ENCODE measurements at regions not wholly inside any gene's neighbourhood (a gene's known extent, or its start where the extent isn't known, plus 50 kb on each side); places are given as distances from the start of the nearest gene placed in this dataset.

- Histone ChIP-seq H3K9me3 (ENCODE audit: low read length) (no peaks in the 10 kb centered on the region), H3K27ac (ENCODE audit: low read length) (no peak overlapping the region), H3K27me3 (ENCODE audit: low read length) (no peaks in the 10 kb centered on the region), H3K9ac (ENCODE audit: low read length) (no peak overlapping the region), H2AFZ (ENCODE audit: low read length) (no peak overlapping the region), H3K9me2 (replicated peaks; ENCODE audit: low read length) (no peaks in the 10 kb centered on the region), H3K4me1 (ENCODE audit: insufficient read depth, low read length) (no peaks in the 10 kb centered on the region), H4K20me1 (ENCODE audit: low read length) (no peaks in the 10 kb centered on the region), H3K79me2 (ENCODE audit: low read length) (no peaks in the 10 kb centered on the region), H3K4me2 (ENCODE audit: low read length) (no peak overlapping the region), H3F3A (ENCODE audit: low read length, unreplicated experiment) (no peaks in the 10 kb centered on the region), H3K36me3 (ENCODE audit: low read depth, low read length) (no peaks in the 10 kb centered on the region), H3K4me3 (ENCODE audit: low read length) (no peak overlapping the region)
- BruUV-seq (replicated peaks), result no TSS peak
- ATAC-seq, result no peak
- no peak for DNase-seq
- TF ChIP-seq EZH2 (IDR thresholded peaks at IDR 0.05; ENCODE audit: low read length, unreplicated experiment), result no peak
- no peak for TF ChIP-seq CTCF (conservative IDR thresholded peaks at IDR 0.05; ENCODE audit: low read depth, low read length)
- no peak for TF ChIP-seq EZH2phosphoT487 (IDR thresholded peaks at IDR 0.05; ENCODE audit: borderline replicate concordance, low read length)
- intact Hi-C loops (cut with micrococcal nuclease), result no loop called here
- ChIA-PET CTCF (no interaction called here), POLR2A (ENCODE audit: unreplicated experiment) (no interaction called here)
Observed at GRCh38 chr18:51980101-51980500, 359.9 kb upstream of the DCC start.

GRCh38 chr18:51988277-51988676 is 351.7 kb upstream of the DCC start:
- Histone ChIP-seq H4K20me1 (ENCODE audit: low read length) (no peaks in the 10 kb centered on the region), H3K9me2 (replicated peaks; ENCODE audit: low read length) (no peaks in the 10 kb centered on the region), H3K27me3 (ENCODE audit: low read length) (no peaks in the 10 kb centered on the region), H3K4me1 (ENCODE audit: insufficient read depth, low read length) (no peaks in the 10 kb centered on the region), H3K9ac (ENCODE audit: low read length) (no peak overlapping the region), H3K4me2 (ENCODE audit: low read length) (no peak overlapping the region), H3F3A (ENCODE audit: low read length, unreplicated experiment) (no peaks in the 10 kb centered on the region), H3K9me3 (ENCODE audit: low read length) (no peaks in the 10 kb centered on the region), H2AFZ (ENCODE audit: low read length) (no peak overlapping the region), H3K79me2 (ENCODE audit: low read length) (no peaks in the 10 kb centered on the region), H3K36me3 (ENCODE audit: low read depth, low read length) (no peaks in the 10 kb centered on the region), H3K4me3 (ENCODE audit: low read length) (no peak overlapping the region), H3K27ac (ENCODE audit: low read length) (no peak overlapping the region)
- intact Hi-C loops (cut with micrococcal nuclease), result no loop called here
- BruUV-seq (replicated peaks), result no TSS peak
- POLR2A ChIA-PET (ENCODE audit: unreplicated experiment), result no interaction called here
- DNase-seq (no peak), ATAC-seq (no peak)
- no peak for TF ChIP-seq CTCF (conservative IDR thresholded peaks at IDR 0.05; ENCODE audit: low read depth, low read length)
- no peak for TF ChIP-seq EZH2 (IDR thresholded peaks at IDR 0.05; ENCODE audit: low read length, unreplicated experiment)
- TF ChIP-seq EZH2phosphoT487 (IDR thresholded peaks at IDR 0.05; ENCODE audit: borderline replicate concordance, low read length), result no peak
- CTCF ChIA-PET, result no interaction called here

GRCh38 chr18:51997129-51997528 is 342.9 kb upstream of the DCC start:
- Histone ChIP-seq H3K9me2 (replicated peaks; ENCODE audit: low read length) (no peaks in the 10 kb centered on the region), H3K27me3 (ENCODE audit: low read length) (no peaks in the 10 kb centered on the region), H3F3A (ENCODE audit: low read length, unreplicated experiment) (no peaks in the 10 kb centered on the region), H2AFZ (ENCODE audit: low read length) (no peak overlapping the region), H3K79me2 (ENCODE audit: low read length) (no peaks in the 10 kb centered on the region), H3K9me3 (ENCODE audit: low read length) (no peaks in the 10 kb centered on the region), H3K27ac (ENCODE audit: low read length) (no peak overlapping the region), H3K4me1 (ENCODE audit: insufficient read depth, low read length) (no peaks in the 10 kb centered on the region), H3K4me3 (ENCODE audit: low read length) (no peak overlapping the region), H3K4me2 (ENCODE audit: low read length) (no peak overlapping the region), H4K20me1 (ENCODE audit: low read length) (no peaks in the 10 kb centered on the region), H3K9ac (ENCODE audit: low read length) (no peak overlapping the region), H3K36me3 (ENCODE audit: low read depth, low read length) (no peaks in the 10 kb centered on the region)
- intact Hi-C loops (cut with micrococcal nuclease), result no loop called here
- DNase-seq (no peak), ATAC-seq (no peak)
- ChIA-PET POLR2A (ENCODE audit: unreplicated experiment) (no interaction called here), CTCF (no interaction called here)
- BruUV-seq (replicated peaks), result no TSS peak
- TF ChIP-seq EZH2 (IDR thresholded peaks at IDR 0.05; ENCODE audit: low read length, unreplicated experiment) (no peak), CTCF (conservative IDR thresholded peaks at IDR 0.05; ENCODE audit: low read depth, low read length) (no peak), EZH2phosphoT487 (IDR thresholded peaks at IDR 0.05; ENCODE audit: borderline replicate concordance, low read length) (no peak)
